Lung (tissue), 11 donors: ENCODE measurements at regions not wholly inside any gene's neighbourhood (a gene's known extent, or its start where the extent isn't known, plus 50 kb on each side); places are given as distances from the start of the nearest gene placed in this dataset.

Experiments used
- ATAC-seq: fragments of 200-7000 bp; cut with Tn5 transposase; one replicate; pipeline ENCODE4 v1.9.1; 2020; ENCODE audit warnings: moderate number of reproducible peaks; ENCODE audit not compliant: insufficient read depth, low FRiP score
- DNase-seq, 3 donors: peaks; one replicate each; pipeline ENCODE4 v3.0.0-alpha.2; 2013 to 2017
- H3K27ac ChIP-seq, 2 donors: one replicate each; pipeline ENCODE4 v1.5.1; 2013; ENCODE audit warnings: mild to moderate bottlenecking in 2 of 2, moderate library complexity in 2 of 2, control low read depth in 1 of 2, inconsistent platforms in 1 of 2, low read depth in 1 of 2, low read length in 1 of 2
- H3K27me3 ChIP-seq, 3 donors: one replicate each; pipeline ENCODE4 v1.5.1; 2013; ENCODE audit warnings: low read length in 2 of 3; ENCODE audit not compliant: control insufficient read depth in 3 of 3, insufficient read depth in 3 of 3
- H3K36me3 ChIP-seq, 4 donors: one replicate each; pipeline ENCODE4 v1.5.1; 2013; ENCODE audit warnings: low read length in 4 of 4, mild to moderate bottlenecking in 1 of 4, moderate library complexity in 1 of 4; ENCODE audit not compliant: control insufficient read depth in 4 of 4, insufficient read depth in 4 of 4
- H3K4me1 ChIP-seq, 5 donors: one replicate each; pipeline ENCODE4 v1.5.1; 2013; ENCODE audit warnings: low read length in 5 of 5, mild to moderate bottlenecking in 2 of 5, moderate library complexity in 1 of 5; ENCODE audit not compliant: control insufficient read depth in 5 of 5, insufficient read depth in 5 of 5
- H3K4me3 ChIP-seq: one replicate; pipeline ENCODE4 v1.5.1; 2013; ENCODE audit warnings: mild to moderate bottlenecking, control low read depth, moderate library complexity
- H3K9ac ChIP-seq, 2 donors: one replicate each; pipeline ENCODE4 v1.5.1; 2013; ENCODE audit warnings: low read length in 2 of 2, control low read depth in 1 of 2; ENCODE audit not compliant: insufficient read depth in 1 of 2
- H3K9me3 ChIP-seq, 4 donors: one replicate each; pipeline ENCODE4 v1.5.1; 2013; ENCODE audit warnings: low read length in 3 of 4, mild to moderate bottlenecking in 1 of 4, moderate library complexity in 1 of 4; ENCODE audit not compliant: control insufficient read depth in 4 of 4, insufficient read depth in 3 of 4
- WGBS, 2 donors: extraction: QIAGEN DNeasy Blood & Tissue Kit; methylation state at CpG; one replicate each; pipeline ENCODE4 v1.1.7; 2013; 5-methylcytosine and 5-hydroxymethylcytosine counted together
- TF ChIP-seq, protein P1 (sequence below): IDR thresholded peaks from 2 replicates; pipeline ENCODE4 v1.5.1; 2012; ENCODE audit warnings: mild to moderate bottlenecking; ENCODE audit errors: control extremely low read depth, extremely low read depth
- donor health status: control.
- donor health status: control.
- donor health status: Bipolar disorder and iron deficiency.
- donor health status: healthy.
- donor health status: DM: yes; HTN: yes; CAD: no.

DNA sequence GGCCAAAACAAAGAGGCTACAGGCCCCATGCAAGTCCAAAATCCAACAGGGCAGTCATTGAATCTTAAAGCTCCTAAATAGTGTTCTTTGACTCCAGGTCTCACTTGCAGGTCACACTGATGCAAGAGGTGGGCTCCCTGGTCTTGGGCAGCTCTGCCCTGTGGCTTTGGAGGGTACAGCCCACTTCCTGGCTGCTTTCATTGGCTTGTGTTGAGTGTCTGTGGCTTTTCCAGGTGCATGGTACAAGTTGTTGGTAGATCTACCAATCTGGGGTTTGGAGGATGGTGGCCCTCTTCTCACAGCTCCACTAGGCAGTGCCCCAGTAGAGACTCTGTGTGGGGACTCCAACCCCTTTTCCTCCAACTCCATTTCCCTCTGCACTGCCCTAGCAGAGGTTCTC lies 115.8 kb upstream of the ALKAL2 start:
- Histone ChIP-seq H3K36me3 (no peaks in the 10 kb centered on the region), H3K4me3 (no peak overlapping the region), H3K27me3 (peaks cover 0 to 2% (median 0%) of the 10 kb centered on the region in 3 donors), H3K27ac (no peak overlapping the region), H3K4me1 (peaks cover 0 to 9% (median 0%) of the 10 kb centered on the region in 5 donors), H3K9me3 (peaks cover 0 to 16% (median 2%) of the 10 kb centered on the region in 4 donors), H3K9ac (no peak overlapping the region)
- DNase-seq (no peak), ATAC-seq (no peak)
- TF ChIP-seq, protein P1, sequence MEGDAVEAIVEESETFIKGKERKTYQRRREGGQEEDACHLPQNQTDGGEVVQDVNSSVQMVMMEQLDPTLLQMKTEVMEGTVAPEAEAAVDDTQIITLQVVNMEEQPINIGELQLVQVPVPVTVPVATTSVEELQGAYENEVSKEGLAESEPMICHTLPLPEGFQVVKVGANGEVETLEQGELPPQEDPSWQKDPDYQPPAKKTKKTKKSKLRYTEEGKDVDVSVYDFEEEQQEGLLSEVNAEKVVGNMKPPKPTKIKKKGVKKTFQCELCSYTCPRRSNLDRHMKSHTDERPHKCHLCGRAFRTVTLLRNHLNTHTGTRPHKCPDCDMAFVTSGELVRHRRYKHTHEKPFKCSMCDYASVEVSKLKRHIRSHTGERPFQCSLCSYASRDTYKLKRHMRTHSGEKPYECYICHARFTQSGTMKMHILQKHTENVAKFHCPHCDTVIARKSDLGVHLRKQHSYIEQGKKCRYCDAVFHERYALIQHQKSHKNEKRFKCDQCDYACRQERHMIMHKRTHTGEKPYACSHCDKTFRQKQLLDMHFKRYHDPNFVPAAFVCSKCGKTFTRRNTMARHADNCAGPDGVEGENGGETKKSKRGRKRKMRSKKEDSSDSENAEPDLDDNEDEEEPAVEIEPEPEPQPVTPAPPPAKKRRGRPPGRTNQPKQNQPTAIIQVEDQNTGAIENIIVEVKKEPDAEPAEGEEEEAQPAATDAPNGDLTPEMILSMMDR = no peak

DNA sequence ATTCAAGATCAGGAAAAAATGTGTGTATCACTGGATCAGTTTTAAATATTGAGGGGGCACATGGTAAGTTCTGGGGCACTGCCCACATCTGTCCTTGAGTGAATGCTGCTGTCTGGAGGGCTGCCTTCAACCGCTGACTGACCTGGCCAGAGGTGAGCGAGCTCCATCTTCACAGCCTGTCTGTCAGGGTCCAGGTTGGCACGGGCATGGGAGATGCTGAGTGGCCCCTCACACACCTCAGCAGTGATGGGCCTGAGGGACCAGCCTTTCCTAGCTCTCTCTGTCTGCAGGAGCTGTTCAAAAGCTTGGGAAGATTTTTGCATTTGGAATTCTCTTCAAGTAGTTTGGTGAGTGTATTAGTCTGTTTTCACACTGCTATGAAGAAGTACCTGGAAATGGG lies 114.8 kb upstream of the ALKAL2 start:
- TF ChIP-seq, protein P1 = no peak
- DNase-seq = no peak
- H3K36me3 ChIP-seq = no peaks in the 10 kb centered on the region
- no peak overlapping the region for H3K4me3 ChIP-seq
- peaks cover 0 to 4% (median 0%) of the 10 kb centered on the region in 5 donors for H3K4me1 ChIP-seq
- H3K9ac ChIP-seq = no peak overlapping the region
- H3K9me3 ChIP-seq = peaks cover 0 to 15% (median 2%) of the 10 kb centered on the region in 4 donors
- no peak for ATAC-seq
- H3K27ac ChIP-seq = no peak overlapping the region
- WGBS, 2 donors = 84 to 89% methylated on average over 3 of the region's 3 CpGs
- peaks cover 0 to 2% (median 0%) of the 10 kb centered on the region in 3 donors for H3K27me3 ChIP-seq

DNA sequence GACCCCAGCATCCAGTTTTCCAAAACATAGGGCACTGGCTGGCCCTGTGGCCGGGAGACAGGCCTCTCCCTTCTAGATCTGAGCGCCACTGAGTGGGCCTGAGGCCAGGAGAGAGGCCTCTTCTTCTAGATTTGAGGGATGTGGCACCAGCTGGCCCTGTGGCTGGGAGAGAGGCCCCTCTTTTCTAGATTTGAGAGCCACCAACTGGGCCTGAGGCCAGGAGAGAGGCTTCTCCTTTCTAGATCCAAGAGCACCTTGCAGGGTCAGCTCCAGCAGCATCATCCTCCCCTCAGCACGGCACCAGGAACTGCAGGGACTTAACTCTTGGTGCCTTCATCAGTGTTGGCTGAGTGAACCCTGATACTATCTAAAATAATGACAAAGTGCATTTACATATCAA lies 114.3 kb upstream of the ALKAL2 start:
- TF ChIP-seq, protein P1 = no peak
- H3K36me3 ChIP-seq = no peaks in the 10 kb centered on the region
- no peak for DNase-seq
- ATAC-seq = no peak
- no peak overlapping the region for H3K4me3 ChIP-seq
- no peak overlapping the region for H3K9ac ChIP-seq
- H3K27ac ChIP-seq = no peak overlapping the region
- 85 to 89% methylated on average over 3 of the region's 3 CpGs for WGBS, 2 donors
- peaks cover 0 to 4% (median 0%) of the 10 kb centered on the region in 5 donors for H3K4me1 ChIP-seq
- peaks cover 0 to 12% (median 2%) of the 10 kb centered on the region in 4 donors for H3K9me3 ChIP-seq
- H3K27me3 ChIP-seq = peaks cover 0 to 2% (median 0%) of the 10 kb centered on the region in 3 donors

DNA sequence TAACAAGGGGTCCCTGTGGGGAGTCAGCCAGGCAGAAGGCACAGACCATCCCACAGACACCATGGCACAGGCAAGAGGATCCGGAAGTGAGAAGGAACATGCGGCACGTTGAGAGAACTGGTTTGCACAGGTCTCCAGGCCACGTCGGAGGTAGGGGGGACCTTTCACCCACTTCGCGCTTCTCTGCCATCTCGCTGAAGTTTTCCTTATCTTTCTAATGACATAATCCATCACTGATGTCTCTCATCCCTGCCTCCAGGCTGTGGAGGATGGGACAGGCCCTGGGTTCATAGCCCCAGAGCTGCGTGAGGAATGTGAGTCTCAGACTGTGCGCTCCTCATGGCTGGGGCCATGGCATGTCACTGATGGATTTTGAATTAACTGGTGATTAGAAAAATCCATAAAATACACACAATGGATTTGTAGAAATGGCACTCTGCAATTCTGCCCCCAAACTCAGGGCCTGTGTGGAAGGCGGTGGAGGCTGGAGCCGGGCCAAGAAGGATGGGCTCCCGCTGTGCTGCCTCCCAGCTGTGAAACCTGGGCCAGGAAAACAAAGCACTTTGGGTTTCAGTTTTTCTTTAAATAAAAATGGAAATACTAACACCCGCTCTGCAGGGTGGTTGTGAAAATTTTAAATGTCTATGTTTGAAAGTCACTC lies 113.3 kb upstream of the ALKAL2 start:
- Histone ChIP-seq H3K27ac (no peak overlapping the region), H3K4me1 (peaks cover 0 to 4% (median 0%) of the 10 kb centered on the region in 5 donors), H3K9ac (no peak overlapping the region), H3K27me3 (no peaks in the 10 kb centered on the region), H3K36me3 (no peaks in the 10 kb centered on the region), H3K9me3 (peaks cover 0 to 10% (median 2%) of the 10 kb centered on the region in 4 donors), H3K4me3 (no peak overlapping the region)
- 78 to 82% methylated on average over 14 of the region's 14 CpGs for WGBS, 2 donors
- no peak for ATAC-seq
- TF ChIP-seq, protein P1 = no peak
- DNase-seq = peak; percentile 53 to 69 (median 57)
